GM11168 (cell line): ENCODE measurements at regions not wholly inside any gene's neighbourhood (a gene's known extent, or its start where the extent isn't known, plus 50 kb on each side); places are given as distances from the start of the nearest gene placed in this dataset.

Experiments
- in situ Hi-C: fragments of 300-500 bp; cut with MboI; formaldehyde crosslinking; loops from one replicate; pipeline ENCODE4 v1.12.0; 2022; ENCODE audit warnings: low sequenced_read_pairs; ENCODE audit not compliant: unreplicated experiment

GRCh38 chr6:108751282-108751681, 96.9 kb upstream of the ARMC2 start:
- in situ Hi-C loops, result no loop called here

DNA sequence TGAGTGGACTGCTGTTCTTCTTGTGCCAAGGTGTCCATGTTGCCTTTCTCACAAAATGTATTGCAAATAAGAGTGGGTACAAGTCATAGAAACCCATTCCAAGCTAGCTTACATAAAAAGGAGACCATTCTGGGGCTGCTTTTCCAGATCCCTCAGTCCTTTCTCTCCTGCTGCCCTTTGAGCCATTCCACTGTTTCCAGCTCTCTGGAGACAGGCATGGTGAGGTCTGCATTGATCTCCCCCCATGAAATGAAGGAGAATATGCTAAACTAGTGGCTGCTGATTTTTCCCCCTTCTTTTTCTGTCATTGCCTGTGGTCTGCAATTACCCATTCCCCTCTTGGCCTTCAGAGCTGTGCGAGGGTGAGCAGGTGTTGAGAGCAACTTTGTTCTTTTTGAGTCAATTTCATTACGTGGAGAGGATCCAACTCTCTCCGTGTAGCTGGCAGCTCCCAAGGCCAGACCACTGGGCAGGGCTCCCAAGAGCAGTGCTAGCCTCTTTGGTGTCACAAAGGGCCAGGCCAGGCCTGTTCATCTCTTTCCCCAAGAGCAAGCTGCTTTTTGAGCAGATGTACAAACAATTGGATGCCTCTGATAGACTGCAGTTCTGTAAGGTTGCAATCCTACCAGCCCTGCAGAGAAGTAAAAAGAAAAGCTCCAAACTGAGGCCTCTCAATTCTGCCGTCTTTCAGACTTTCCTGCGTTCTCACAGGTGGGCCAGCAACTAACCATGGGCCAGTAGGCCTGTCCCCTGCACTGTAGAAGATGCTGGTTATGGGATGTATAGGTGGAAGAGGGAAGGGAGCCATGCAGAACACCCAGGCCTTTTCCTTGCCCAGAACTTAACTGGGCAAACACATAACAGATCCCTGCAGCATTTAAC, 96.1 kb upstream of the ARMC2 start:
- in situ Hi-C loops, result no loop called here

DNA sequence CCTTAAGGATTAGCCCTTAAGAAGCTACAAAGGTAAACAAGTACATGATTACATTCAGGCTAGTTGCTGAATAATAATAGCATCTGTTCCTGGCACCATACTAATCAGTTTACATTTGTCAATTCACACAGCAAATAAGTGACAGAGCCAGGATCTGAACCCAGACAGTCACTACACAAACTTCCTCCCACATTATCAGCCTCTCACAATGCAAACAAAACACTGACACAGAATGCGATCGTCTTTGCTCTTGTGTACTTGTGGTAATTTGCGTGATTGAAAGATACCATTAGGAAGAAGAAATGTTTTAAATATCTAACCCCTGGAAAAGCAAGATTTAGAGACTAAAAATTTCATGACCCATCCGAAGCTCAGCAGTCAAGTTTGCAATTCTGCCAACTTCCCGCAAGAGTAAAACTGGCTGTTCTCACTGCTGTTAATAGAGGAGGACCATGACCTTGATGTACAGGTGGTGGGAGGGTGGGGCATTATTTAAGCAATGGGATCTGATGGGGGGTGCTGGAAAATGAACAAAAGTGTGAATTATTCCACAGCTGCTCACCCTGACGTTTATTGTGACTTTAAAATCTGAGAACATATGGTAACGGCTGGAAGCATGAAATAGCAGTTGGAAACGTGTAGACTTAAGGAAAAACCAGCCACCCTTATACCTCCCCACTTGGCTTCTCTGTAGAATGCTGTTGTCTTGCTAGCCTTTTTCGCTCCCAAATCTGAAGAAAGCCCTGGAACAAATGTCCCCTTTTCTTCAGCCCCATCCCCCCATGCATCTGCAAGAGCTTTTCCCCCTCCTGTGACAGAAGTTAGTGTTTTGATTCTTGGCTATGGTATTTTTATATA, 95.3 kb upstream of the ARMC2 start:
- in situ Hi-C loops, result no loop called here

DNA sequence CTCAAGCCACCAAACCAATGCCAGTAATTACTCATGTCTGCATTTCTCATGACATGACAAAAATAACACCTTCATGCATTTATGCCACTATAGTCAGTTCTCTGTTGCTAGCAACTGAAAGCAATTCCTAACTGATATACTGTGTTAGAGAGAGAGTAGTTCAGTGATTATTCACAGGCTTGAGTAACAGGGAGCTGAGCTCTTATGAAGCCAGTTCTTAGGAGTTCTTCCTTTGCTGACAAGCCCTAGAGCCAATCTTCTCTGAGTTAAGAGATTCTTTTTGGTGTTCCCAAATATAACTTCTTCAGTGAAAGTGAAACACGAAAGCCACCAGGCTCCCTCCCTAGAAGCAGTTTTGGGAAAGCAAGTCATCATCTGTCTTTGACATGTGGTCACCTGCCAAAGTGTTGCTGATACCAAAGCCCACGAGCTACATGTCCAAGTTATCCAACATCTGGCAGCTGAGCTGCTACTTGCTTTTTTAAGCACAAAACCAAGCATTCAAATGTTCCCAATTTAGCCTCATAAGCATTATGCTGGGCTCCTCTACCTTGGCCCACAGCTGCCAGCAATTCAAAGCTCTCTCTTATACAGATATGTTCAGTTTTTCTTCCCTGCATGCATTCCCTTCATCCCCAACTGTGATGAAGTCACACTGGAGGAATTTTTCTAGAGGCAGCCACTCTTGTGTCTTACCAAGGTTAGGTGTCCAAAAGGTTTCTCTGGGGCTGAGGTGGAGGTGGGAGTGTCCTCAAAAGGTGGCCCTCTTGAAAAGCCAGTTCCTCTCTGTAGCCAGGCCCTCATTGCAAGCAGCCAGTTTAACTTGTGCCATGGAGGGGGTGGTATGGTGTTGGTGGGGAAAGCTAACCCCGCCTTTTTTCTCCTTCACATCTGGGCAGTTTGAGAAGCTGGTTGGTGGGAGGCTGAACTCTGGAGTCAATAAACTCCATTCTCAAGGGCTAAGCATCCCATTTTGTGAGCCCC, 92.7 kb upstream of the ARMC2 start:
- in situ Hi-C loops, result no loop called here

GRCh38 chr6:108757357-108757756, 90.9 kb upstream of the ARMC2 start:
- in situ Hi-C loops, result no loop called here

GRCh38 chr6:108758884-108759283, 89.3 kb upstream of the ARMC2 start:
- in situ Hi-C loops, result no loop called here

DNA sequence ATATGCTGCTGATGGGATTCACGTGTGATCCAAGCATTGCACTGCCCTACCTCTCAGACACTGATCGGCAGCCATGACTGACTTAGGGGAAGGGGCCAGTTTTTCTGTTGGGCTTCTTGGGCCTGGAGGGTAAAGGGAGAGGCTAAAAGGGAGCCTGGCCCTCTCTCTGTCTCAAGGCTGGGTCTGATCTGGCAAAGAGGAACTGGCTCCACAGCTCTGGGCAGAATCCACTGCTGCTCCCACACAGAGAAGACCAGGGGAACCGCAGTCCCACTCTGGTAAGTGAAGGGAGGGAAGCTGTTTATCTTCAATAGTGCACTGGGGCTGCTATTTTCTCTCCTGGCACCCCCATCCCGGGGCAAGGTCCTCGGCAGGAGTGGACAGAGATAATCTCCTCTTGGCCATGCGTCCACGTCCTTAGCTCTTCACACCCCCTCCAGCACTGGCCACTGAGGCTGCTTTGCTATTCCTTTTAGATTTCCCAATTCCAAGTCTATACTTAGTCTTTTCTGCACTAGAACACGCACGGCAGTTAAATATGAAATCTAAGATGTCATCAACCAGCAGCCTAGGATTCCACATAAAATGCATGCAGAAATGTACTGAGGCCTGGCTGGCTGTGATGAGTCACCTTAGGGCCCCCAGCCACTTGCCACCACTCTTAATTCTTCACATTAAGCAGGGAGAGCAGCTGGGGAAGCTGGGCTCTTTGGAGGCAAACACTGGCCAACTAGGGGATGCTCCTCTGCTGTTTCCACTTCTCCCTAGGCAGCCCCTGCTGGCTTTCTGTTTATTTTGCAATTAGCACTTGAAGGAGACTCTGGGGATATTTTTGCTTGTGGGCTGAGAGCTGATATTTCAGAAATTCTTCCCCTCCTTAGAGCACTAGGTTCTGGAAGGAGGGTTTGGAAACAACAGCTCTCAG, 87.8 kb upstream of the ARMC2 start:
- in situ Hi-C loops, result no loop called here

DNA sequence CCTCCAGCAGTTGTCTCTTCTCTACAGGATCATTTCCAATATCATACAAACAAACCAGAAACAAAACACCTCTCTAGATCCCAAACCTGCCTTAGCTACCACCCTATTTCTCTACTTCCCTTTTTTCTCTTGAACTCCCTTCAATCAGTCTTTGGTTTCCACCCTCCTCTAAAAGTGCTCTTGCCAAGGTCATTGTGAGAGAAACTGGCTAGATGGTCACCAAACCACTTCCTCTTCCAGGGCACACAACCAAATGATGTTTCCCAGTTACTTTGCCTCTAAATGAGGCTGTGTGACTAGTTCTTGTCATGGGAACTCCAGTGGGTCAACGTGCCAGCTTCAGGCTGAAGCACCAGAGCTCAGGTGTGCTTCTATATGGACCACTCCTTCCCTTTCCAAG, 85.8 kb upstream of the ARMC2 start:
- in situ Hi-C loops, result no loop called here

- in situ Hi-C loops, result no loop called here
These were observed 84.2 kb upstream of the ARMC2 start for GRCh38 chr6:108763931-108764579.

DNA sequence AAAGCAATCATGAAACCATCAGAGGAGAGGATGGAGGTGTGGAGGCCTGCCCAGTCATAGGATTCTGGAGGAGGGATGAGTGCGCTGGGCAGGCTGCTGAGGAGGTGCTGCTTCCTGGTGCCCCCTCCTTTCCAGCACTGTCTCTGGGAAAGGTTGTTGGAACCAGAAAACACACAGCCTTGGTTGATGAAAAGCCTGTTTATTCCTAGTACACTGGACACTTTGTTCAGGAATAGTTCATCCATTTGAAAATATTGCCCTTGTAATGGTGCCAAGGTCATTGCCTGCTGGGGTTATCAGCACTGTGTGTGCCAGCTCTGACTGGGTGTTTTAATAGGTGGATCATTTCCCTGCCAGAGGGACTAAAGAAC, 83.7 kb upstream of the ARMC2 start:
- in situ Hi-C loops, result no loop called here

DNA sequence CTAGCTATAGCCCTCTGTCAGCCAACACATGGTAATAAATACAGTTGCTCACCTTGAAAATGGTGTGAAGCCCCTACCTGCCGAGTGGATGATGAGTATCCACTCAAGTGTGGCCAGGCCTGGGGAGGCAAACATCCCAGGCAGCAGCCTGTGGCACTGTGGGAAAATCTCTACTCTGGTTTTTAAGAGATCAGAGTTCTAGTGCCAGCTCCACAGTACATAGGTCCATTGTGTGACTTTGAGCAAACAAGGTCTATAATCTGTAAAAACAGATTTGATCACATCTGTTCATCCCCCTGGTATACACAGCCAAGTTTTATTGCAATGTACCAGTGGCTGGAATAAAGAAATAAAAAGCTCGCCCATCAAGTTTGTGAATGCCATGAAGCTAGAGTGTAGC, 82.7 kb upstream of the ARMC2 start:
- in situ Hi-C loops, result no loop called here

DNA sequence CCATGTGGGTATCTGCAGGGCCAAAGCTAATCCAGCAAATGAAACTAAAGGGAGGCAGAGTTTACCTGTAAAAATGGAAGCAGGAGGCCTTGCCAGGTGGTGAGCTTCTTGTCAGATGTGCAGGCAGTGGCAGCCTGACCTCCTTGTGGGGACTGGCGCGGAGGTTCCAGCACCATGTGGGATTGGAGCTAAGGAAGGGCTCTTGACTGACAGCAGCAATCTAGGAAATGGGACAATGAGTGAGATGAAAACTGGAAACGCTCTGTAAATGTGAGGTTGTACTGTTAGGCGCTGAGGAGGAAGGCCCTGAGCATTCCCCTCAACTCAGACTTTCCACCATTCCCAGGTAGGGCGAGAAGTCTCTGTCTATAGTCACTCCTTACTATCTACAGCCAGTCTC, 81.8 kb upstream of the ARMC2 start:
- in situ Hi-C loops, result no loop called here

DNA sequence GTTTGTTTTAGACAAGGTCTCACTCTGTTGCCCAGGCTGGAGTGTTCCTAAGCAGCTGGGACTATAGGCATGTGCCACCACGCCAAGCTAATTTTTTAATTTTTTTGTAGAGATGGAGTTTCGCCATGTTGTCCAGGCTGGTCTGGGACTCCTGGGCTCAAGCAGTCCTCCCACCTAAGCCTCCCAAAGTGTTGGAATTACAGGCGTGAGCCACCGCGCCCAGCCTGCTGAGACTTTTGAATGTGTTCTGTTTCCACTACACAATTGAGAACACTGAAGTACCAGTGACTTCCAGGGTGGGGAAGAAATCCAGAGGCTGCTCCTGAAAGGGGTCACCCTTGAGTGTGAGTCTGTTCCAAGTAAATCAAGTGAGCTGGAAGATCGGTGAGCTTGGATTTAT, 81.3 kb upstream of the ARMC2 start:
- in situ Hi-C loops, result no loop called here

- in situ Hi-C loops, result no loop called here
These were observed 80.6 kb upstream of the ARMC2 start for GRCh38 chr6:108767418-108768165.

GRCh38 chr6:108768166-108768555, 80.1 kb upstream of the ARMC2 start:
- in situ Hi-C loops, result no loop called here

DNA sequence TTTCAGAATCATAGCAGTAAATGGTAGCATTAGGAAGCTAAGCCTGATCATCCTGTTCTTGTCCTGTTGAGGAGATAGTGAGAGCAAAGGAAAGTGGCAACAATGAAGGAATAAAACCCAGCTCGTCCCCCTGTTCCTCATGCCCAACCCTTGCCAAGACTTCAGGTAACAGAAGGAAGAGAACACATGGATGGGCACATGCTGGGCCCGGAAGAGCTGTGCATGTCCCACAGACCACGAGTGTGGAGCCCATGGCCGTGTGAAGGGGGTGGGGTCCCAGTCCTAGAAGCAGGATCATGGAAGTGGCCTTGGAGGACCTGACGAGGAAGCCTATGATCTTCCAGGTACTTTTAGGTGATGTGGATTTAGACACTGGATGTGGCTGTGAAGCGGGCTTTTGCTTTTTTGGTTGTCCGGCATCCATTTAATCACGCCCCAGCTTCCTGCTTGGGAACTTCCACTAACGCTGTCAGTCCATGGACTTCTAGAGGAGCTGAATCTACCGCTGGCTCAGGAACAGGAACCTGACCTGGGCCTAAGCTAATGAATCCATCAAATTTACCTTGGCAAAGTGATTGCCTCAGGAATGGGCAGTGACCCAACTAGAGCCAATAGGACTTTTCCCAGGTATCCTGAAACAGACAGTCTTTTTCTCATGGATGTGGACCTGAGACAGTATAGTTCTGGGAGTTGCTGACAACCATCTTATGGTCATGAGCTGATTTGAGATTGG, 79.3 kb upstream of the ARMC2 start:
- in situ Hi-C loops, result no loop called here

- in situ Hi-C loops, result no loop called here
These were observed 76.8 kb upstream of the ARMC2 start for GRCh38 chr6:108771421-108771820.
